HG02943 (cell line): ENCODE measurements at regions not wholly inside any gene's neighbourhood (a gene's known extent, or its start where the extent isn't known, plus 50 kb on each side); places are given as distances from the start of the nearest gene placed in this dataset.

Source experiments
- ATAC-seq: cut with Tn5 transposase; IDR thresholded peaks from one replicate; pipeline ENCODE4 v1.9.1; 2021; ENCODE audit warnings: mild to moderate bottlenecking, low read depth, moderate library complexity; ENCODE audit not compliant: unreplicated experiment

- ATAC-seq, result no peak
Measured at GRCh38 chr20:11711214-11711613, 206.5 kb upstream of the BTBD3 start.

- no peak for ATAC-seq
Measured at GRCh38 chr20:11712639-11713160, 205.0 kb upstream of the BTBD3 start.

- ATAC-seq, result no peak
Measured at GRCh38 chr20:11714886-11715285, 202.8 kb upstream of the BTBD3 start.

- ATAC-seq, result no peak
Measured at GRCh38 chr20:11716239-11716944, 201.3 kb upstream of the BTBD3 start.

GRCh38 chr20:11716945-11717248 lies 200.8 kb upstream of the BTBD3 start:
- ATAC-seq, result no peak

- ATAC-seq, result no peak
Measured at GRCh38 chr20:11717562-11717961, 200.1 kb upstream of the BTBD3 start.

- ATAC-seq, result no peak
Measured at GRCh38 chr20:11718474-11719094, 199.1 kb upstream of the BTBD3 start.

GRCh38 chr20:11719153-11719552 lies 198.5 kb upstream of the BTBD3 start:
- no peak for ATAC-seq

GRCh38 chr20:11721411-11721810 lies 196.3 kb upstream of the BTBD3 start:
- no peak for ATAC-seq

- no peak for ATAC-seq
Measured at GRCh38 chr20:11724097-11724496, 193.6 kb upstream of the BTBD3 start.

GRCh38 chr20:11726026-11726425 lies 191.7 kb upstream of the BTBD3 start:
- ATAC-seq, result no peak

GRCh38 chr20:11727708-11728107 lies 190.0 kb upstream of the BTBD3 start:
- no peak for ATAC-seq

GRCh38 chr20:11728937-11729336 lies 188.8 kb upstream of the BTBD3 start:
- no peak for ATAC-seq

- ATAC-seq, result no peak
Measured at GRCh38 chr20:11729806-11730205, 187.9 kb upstream of the BTBD3 start.

GRCh38 chr20:11734431-11734830 lies 183.3 kb upstream of the BTBD3 start:
- ATAC-seq, result no peak

- ATAC-seq, result no peak
Measured at GRCh38 chr20:11738852-11739251, 178.8 kb upstream of the BTBD3 start.

- ATAC-seq, result no peak
Measured at GRCh38 chr20:11740975-11741374, 176.7 kb upstream of the BTBD3 start.

- ATAC-seq, result no peak
Measured at GRCh38 chr20:11745145-11745544, 172.5 kb upstream of the BTBD3 start.

GRCh38 chr20:11748436-11748835 lies 169.3 kb upstream of the BTBD3 start:
- ATAC-seq, result no peak

GRCh38 chr20:11752336-11752735 lies 165.4 kb upstream of the BTBD3 start:
- no peak for ATAC-seq

- ATAC-seq, result no peak
Measured at GRCh38 chr20:11753155-11753554, 164.5 kb upstream of the BTBD3 start.

- ATAC-seq, result no peak
Measured at GRCh38 chr20:11754451-11754850, 163.2 kb upstream of the BTBD3 start.
